GM08714 (cell line): ENCODE measurements at regions not wholly inside any gene's neighbourhood (a gene's known extent, or its start where the extent isn't known, plus 50 kb on each side); places are given as distances from the start of the nearest gene placed in this dataset.
"Not testable (repeated sequence)": the region's sequence is repeated elsewhere in the genome, so short reads cannot be mapped to it uniquely, and the experiment has no call there.

Source experiments
- H3K4me3 ChIP-seq: fragments of 200-500 bp; sonication (Bioruptor generic); 2 replicates; pipeline ENCODE4 v1.5.1; 2014; ENCODE audit warnings: mild to moderate bottlenecking, low read length, inconsistent platforms
- ZNF274 ChIP-seq: IDR thresholded peaks from 2 replicates; pipeline ENCODE4 v1.6.1; 2012; ENCODE audit warnings: mild to moderate bottlenecking, low read depth, low read length

DNA sequence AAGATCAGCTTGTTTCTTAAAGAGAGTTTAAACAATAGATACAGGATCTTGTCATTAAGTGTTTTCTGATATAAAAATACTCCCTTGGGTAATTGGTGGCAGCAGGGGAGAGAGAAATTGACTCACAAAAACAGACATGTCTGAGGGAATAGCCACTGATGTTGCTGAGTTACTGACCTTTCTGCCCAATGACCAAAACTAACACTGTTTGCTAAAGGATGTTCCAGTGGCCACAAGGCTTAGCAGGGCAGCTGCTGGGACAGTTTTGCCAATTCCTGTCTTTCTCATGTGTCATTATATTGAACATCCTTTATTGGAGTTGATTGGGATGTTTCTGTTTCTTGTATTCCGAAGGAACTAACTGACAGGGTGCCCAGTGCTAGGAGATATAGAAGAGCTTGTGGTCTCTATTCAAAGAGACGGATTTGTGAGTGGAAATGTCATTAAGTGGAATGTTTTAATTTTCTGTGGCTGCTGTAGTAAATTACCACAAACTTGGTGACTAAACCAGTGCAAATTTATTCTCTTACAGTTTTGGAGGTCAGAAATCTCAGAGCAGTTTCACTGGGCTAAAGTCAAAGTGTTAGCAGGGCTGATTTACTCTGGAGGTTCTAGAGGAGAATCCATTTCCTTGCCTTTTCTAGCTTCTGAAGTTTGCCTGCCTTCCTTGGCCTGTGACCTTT is 124.8 kb upstream of the RMDN2 start:
- no peak for TF ChIP-seq ZNF274
- no peak overlapping the region for H3K4me3 ChIP-seq

DNA sequence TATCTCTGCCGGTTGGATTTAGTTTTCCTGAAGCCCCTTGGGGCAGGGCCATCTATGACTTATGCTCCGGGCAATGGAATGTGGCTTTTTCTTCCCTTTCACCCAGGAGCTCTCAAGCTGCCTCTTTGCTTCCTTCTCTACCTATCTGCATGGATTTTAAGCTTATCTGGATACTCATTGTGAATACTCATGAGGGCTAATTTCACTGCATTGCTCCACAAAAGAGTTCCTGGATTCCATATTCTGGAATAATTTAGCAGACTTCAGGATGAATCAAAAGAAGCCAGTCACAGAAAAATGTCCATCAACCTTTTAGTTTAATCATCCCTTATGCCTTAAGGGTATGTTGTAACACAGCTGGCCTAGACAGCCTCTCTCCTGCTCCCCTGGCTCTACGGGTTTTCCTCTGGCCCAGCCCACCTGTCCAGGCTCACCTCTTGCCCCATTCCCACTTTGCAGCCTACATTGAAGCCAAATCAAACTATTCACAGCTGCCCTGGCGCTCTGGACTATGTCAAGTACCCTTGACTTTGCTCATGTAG is 122.8 kb upstream of the RMDN2 start:
- H3K4me3 ChIP-seq, result no peak overlapping the region
- TF ChIP-seq ZNF274, result no peak

DNA sequence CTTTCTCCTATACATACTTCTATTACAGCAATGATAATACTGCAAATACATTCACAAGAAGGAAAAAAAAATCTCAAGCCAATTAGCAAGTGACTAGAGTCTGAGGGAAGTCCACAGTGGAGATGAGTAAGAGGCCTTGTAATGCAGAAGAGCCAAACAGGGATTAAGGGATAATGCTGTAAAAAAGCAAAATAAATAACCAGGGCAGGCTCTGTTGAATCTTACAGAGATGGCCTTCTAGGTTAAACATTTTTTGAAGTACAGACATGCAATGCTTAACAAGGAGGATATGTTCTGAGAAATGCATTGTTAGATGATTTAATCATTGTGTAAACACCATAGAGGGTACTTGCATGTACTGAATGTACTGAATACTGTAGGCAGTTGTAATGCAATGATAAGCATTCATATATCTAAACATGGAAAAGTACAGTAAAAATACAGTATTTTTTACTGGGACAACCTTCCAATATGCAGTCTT is 122.1 kb upstream of the RMDN2 start:
- TF ChIP-seq ZNF274, result no peak
- no peak overlapping the region for H3K4me3 ChIP-seq

DNA sequence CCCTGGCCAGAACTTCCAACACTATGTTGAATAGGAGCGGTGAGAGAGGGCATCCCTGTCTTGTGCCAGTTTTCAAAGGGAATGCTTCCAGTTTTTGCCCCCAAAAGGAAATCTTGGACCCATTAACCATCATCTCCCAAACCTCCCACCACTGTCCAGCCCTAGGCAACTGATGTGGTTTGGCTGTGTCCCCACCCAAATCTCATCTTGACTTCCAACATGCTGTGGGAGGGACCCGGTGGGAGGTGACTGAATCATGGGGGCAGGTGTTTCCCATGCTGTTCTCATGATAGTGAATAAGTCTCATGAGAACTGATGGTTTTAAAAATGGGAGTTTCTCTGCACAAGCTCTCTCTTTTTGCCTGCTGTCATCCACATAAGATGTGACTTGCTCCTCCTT is 119.1 kb upstream of the RMDN2 start:
- not testable (repeated sequence) for H3K4me3 ChIP-seq

DNA sequence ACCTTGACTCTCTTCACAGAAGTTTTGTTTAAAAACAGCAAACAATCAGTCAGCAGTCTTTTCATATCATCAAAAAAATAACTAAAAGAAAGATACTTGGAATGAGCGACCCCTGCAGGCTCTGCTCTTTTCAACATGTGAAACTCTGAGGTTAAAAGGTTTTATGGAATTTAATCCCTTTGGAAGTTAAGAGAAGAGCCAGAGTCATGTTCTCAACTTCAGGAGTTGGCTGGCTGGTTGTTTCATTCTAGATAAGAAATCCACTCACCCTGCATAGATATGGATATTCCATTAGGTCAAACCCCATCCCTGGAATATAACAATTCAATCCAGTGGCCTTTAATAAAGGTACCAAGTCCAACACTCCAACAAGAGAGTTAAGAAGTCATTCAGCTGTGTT is 115.6 kb upstream of the RMDN2 start:
- TF ChIP-seq ZNF274, result no peak
- no peak overlapping the region for H3K4me3 ChIP-seq

DNA sequence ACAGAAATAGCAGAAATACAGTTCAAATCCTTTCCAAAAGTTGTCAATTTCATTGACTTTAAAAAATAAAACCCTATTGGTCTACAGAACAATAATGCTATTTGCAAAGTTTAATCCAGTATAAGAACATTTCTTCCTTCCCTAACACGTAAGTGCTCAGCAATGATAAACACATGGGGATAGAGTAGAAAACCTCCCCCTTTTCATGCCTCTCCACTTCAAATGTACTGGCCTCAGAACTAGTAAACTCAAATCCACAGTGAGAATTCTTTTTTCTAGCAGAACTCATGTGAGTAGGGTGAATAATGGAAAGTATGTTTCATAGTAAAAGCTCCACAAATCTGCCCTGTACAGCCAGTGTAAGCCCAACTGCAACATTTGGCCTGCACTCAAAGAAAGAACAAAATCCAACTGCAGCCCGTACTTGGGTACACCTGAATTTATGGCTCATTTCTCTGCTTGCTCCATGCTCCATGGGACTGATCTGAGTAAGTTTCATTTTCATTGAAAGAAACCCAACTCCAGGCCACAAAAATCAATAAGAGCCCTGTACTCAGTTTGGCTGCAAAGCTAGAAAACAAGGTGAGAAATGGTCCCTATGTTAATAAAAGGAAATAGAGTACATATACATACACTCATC is 115.0 kb upstream of the RMDN2 start:
- H3K4me3 ChIP-seq, result no peak overlapping the region
- TF ChIP-seq ZNF274, result no peak

DNA sequence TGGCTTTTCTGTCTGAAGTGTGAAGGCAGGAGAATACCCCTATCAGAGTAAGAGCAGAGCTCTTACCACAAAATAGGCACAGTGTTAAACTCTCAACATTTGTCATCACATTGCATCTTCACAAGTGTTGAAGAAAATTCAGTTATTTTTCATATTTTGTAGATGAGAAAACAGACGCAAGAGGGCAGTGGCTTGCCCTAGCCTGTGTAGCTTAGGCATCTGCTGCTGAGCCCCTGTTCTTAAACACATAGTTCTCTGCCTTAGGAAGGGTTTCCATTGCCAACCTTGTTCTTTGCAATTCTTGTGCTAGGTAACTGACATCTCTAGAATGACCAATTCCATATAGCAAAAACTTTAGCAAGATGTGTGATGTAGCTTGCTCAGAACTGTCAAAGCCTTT is 112.7 kb upstream of the RMDN2 start:
- no peak for TF ChIP-seq ZNF274
- no peak overlapping the region for H3K4me3 ChIP-seq

DNA sequence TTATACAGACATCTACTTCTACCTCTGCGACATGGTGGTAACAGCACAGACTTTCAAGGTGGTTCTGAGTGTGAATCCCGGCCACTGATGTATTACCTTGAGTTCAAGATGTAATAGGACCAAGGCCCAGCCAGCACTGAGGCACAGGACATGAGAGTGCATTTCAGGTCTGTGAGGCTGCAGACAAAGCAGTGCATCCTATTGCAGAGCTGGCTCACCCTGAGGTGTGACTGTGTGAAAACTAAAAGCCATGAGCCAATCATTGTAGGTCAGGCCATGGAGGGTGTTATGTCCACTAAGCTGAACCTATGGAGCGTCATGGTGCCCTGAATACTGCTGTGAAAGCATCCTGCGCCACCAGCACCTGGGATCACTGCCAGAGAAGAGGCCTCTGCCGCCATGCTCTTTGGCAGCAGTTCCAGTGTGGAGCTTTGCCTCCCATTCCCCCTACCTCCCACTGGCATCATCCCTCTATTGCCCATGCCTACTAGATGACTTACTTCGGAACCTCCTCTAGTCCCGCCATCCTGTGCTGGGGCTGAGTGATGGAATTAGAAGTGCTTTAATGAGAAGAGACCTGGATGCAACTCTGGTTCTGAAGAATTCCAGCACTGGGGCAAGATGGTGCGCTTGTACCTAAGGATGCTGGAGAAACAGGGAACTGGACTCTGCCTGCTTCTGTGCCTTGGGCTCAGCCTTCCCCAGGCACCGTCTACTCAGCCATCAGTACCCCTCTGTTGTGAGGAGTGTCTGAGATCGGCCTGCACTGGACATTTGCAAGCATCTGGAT is 112.0 kb upstream of the RMDN2 start:
- H3K4me3 ChIP-seq, result no peak overlapping the region
- no peak for TF ChIP-seq ZNF274

DNA sequence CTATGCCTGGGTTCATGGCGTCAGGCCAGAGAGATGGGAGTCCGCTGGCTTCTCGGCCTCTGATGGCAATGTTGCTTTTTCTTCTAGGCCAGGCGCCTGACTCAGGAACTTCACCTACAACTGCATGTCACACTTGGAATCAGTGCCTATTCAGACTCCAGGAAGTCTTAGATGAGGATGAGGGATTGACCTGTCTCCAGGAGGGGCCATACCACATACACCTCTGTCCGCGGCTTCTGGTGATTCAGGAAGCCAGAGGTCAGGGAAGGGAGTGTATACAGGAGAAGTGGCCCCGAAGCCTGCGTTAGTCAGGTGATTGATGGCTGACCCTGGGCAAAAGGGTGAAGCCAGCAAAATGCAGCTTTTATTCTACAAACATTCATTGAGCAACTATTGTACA is 109.1 kb upstream of the RMDN2 start:
- no peak for TF ChIP-seq ZNF274
- no peak overlapping the region for H3K4me3 ChIP-seq

DNA sequence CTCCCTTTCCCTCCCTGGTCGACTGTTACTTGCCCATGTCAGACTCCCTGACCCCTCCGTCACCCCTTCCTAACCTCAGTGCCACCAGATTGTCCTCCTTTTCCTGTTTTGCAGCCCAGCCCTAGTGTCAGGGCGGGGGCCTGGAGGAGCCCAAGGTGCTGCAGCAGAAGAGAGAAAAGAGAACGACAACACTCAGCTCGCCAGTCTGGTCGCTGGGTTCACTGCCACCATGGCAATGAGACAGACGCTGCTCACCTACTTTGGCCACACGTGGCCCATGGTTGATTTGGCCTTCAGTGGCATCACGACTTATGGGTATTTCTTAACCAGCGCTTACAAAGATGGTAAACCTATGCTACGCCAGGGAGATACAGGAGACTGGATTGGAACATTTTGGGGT is 108.4 kb upstream of the RMDN2 start:
- no peak overlapping the region for H3K4me3 ChIP-seq
- TF ChIP-seq ZNF274, result no peak

DNA sequence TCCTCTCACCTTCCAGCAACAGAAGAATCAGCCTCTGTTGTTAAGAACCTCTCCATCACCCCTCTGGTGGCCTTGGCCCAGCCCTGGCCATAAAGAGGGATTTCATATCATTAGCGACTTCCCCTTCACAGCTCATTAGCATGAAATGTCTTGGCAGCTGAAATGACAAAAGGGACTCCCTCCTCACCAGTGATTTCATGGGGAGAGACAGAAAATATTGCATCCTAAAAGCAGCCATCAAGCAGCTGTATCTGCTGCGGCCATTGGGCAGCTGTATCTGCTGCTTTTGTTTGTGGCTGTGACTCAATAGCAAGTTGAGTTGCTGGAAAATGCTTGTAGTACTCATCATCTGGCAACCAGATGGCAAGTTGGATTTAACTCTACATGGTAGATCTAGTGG is 105.9 kb upstream of the RMDN2 start:
- no peak for TF ChIP-seq ZNF274
- no peak overlapping the region for H3K4me3 ChIP-seq

DNA sequence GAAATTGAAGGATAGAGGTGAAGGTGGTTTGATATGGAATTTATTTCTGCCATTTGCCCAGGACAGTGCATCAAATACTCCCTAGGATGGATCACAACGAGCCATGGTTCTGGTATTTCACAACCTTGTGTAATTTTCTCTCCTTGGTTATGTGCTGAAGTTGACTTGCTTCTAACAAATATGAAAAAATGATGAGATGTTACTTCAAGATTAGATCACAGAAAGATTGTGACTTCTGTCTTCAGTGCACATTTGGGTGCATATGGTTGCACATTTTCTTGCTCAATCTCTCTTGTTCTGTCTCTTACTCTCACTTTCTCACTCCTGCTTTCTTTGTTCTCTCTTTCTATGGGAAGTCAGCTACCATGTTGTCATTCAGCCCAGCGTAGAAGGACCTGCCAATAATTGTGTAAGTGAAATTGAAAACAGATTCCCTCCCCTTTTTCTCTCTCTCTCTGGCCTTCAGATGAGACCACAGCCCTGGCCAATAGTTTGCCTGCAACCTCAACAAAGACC is 104.6 kb upstream of the RMDN2 start:
- no peak overlapping the region for H3K4me3 ChIP-seq
- TF ChIP-seq ZNF274, result no peak

DNA sequence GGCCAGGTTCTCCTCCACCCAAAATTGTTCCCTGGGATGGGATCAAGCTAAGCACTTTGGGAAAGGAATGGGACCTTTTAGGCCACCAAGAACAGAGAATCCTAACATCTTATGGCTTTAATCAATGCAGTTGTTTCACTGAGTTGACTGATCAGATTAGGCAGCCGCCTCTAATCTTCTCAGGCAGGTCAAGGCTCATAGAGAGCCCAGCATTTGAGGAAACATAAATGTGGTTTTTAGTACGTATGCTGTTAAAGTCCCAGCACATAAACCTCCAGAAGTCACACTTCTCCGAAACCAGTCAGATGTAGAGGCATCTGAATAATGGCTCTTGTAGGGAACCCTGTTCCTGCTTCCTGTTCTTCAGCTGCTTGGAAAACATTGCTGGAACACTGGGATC is 99.5 kb upstream of the RMDN2 start:
- TF ChIP-seq ZNF274, result no peak
- H3K4me3 ChIP-seq, result no peak overlapping the region

DNA sequence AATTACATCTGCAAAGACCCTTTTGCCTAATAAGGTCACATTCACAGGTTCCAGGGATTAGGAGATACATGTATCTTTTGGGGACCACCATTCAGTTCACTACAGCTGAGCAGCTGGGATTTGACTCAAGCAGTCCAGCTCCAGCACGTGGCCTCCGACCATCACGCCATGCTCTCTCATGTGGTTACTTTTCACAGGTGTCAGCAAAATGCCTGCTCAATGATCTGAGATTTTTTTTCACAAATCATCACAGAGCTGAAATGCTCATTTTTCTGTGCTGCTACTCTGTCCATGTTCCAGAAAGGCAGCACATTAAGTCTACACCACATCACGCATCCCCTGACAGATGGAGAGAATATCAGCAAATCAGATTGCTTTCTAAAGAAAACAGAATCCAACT is 98.5 kb upstream of the RMDN2 start:
- no peak for TF ChIP-seq ZNF274

DNA sequence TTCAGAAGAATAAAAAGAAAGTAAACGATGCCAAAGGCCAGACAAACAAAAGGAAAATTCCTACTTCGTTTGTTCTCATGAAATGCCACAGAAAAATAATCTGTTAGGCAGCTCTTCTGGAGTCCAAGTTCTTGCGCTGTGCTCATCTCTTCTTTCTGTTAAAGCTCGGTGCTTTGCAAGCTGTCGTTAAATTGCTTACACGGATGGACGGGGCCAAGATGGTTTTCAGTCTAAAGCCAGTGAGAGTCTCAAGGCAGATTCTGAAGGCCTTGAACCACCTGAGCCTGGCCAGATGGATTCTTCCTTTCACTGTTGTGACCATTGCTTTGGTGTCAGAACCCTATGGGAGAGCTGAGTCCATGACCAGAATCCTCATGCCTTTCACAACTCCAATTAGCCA is 97.6 kb upstream of the RMDN2 start:
- no peak for TF ChIP-seq ZNF274
- no peak overlapping the region for H3K4me3 ChIP-seq

More for the DNA sequence above, 98.5 kb upstream of the RMDN2 start:
- no peak overlapping the region for H3K4me3 ChIP-seq
